ENCODE measurements at regions not wholly inside any gene's neighbourhood (a gene's known extent, or its start where the extent isn't known, plus 50 kb on each side); places are given as distances from the start of the nearest gene placed in this dataset.

DNA sequence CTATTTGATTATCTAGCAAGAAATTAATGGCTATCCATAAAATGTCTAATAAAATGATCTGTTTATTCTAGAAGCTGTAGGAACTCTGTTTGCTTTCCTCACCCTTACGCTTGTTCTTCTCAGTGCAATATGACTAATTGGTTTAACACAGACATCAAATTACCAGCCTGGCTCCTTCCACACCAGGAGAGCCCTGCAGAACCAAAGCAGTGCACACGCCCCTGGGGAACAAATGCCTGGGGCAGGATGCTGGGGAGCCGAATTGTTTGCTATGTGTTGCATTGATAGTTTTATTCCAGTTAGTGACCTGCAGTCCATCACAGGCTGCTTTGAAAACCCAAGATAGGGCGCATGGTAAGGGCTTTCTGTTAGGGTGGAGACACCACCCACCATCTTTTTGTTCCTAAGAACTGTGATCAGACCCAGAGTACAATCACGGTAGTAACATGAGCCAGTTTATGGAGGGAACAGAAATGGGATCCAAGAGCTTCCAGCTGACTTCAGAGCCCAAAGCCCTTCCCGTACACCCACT, 126.4 kb upstream of the CD93 start:
- Histone ChIP-seq H2BK5ac (ENCODE audit: low read depth, low read length, poor library complexity, severe bottlenecking) (no peak overlapping the region), H3K27me3 (ENCODE audit: control insufficient read depth, insufficient read depth, low read length) (peaks cover 36% of the 10 kb centered on the region), H3K4me2 (ENCODE audit: low read depth, low read length) (no peak overlapping the region), H3K4me3 (ENCODE audit: insufficient read depth, low read depth, low read length) (no peak overlapping the region), H2BK15ac (ENCODE audit: low read depth, low read length) (no peak overlapping the region), H3K4ac (ENCODE audit: low read depth, low read length) (no peak overlapping the region), H3K9ac (ENCODE audit: low read depth, low read length) (no peak overlapping the region), H2BK20ac (ENCODE audit: low read depth, low read length) (no peak overlapping the region), H4K91ac (ENCODE audit: insufficient read depth, low read depth, low read length) (no peak overlapping the region), H4K20me1 (ENCODE audit: insufficient read depth, low read length) (no peaks in the 10 kb centered on the region), H3K27ac (ENCODE audit: insufficient read depth, low read length) (no peak overlapping the region), H3K18ac (ENCODE audit: low read depth, low read length) (no peak overlapping the region), H2AK5ac (ENCODE audit: low read depth, low read length) (no peak overlapping the region), H2AK9ac (replicated peaks; ENCODE audit: low read depth, low read length, poor library complexity) (no peak overlapping the region), H3K9me3 (ENCODE audit: control insufficient read depth, insufficient read depth, low read length) (no peaks in the 10 kb centered on the region), H3K56ac (ENCODE audit: extremely low read depth, insufficient read depth, low read length) (no peak overlapping the region), H2AFZ (replicated peaks; ENCODE audit: low read length, poor library complexity) (no peak overlapping the region), H3K36me3 (ENCODE audit: control insufficient read depth, insufficient read depth, low read length) (no peaks in the 10 kb centered on the region), H3K9me1 (ENCODE audit: insufficient read depth, low read length) (no peaks in the 10 kb centered on the region), H4K5ac (ENCODE audit: low read depth, low read length) (no peak overlapping the region), H3K14ac (replicated peaks; ENCODE audit: low read depth, low read length) (no peak overlapping the region), H2BK120ac (ENCODE audit: low read depth, low read length) (no peak overlapping the region), H3K79me1 (ENCODE audit: low read depth in 1 of 2, low read length in 2 of 2) (no peaks in the 10 kb centered on the region), H4K8ac (ENCODE audit: low read depth in 2 of 2, low read length in 2 of 2) (no peak overlapping the region), H3K4me1 (ENCODE audit: control insufficient read depth, insufficient read depth, low read length) (no peaks in the 10 kb centered on the region), H3K23ac (ENCODE audit: low read depth, low read length) (no peak overlapping the region)
- CTCF ChIA-PET = interaction anchor here (0.7 kb wide), 1 partner anchor 521 kb away, joined by 4 read pairs; no protein-coding TSS in a partner anchor
- no peak for ATAC-seq (ENCODE audit: low read depth)
- no TSS peak for BruUV-seq (replicated peaks)
- DNase-seq = no peak
- in situ Hi-C loops (cut with MboI; ENCODE audit: low sequenced_read_pairs) = no loop called here
- WGBS, 2 experiments (ENCODE audit: extremely low coverage in 2 of 2, insufficient read length in 1 of 2) = no CpG with 5 or more reads among the region's 6 CpGs
- intact Hi-C loops (cut with micrococcal nuclease) = no loop called here
- TF ChIP-seq MXI1 (IDR thresholded peaks at IDR 0.05; ENCODE audit: borderline replicate concordance, low read depth, low read length) (no peak), NFE2L2 (IDR thresholded peaks at IDR 0.05; ENCODE audit: low read depth, low read length) (no peak), RAD21 (IDR thresholded peaks at IDR 0.05; ENCODE audit: low read length) (no peak), MAFK (IDR thresholded peaks at IDR 0.05; ENCODE audit: low read depth, low read length) (no peak), POLR2A (IDR thresholded peaks at IDR 0.05; ENCODE audit: low read depth, low read length) (no peak), RCOR1 (IDR thresholded peaks at IDR 0.05; ENCODE audit: insufficient replicate concordance, low read length) (no peak), RFX5 (IDR thresholded peaks at IDR 0.05; ENCODE audit: low read depth, low read length) (no peak), CHD1 (IDR thresholded peaks at IDR 0.05; ENCODE audit: low read depth, low read length) (no peak), FOS (IDR thresholded peaks at IDR 0.05; ENCODE audit: low read depth, low read length) (no peak), MAZ (IDR thresholded peaks at IDR 0.05; ENCODE audit: borderline replicate concordance, low read depth, low read length) (no peak), CEBPB (IDR thresholded peaks at IDR 0.05; ENCODE audit: low read depth, low read length) (no peak), BHLHE40 (IDR thresholded peaks at IDR 0.05; ENCODE audit: low read depth, low read length) (no peak), SMC3 (IDR thresholded peaks at IDR 0.05; ENCODE audit: low read depth, low read length) (no peak)
- TF ChIP-seq, protein P1, sequence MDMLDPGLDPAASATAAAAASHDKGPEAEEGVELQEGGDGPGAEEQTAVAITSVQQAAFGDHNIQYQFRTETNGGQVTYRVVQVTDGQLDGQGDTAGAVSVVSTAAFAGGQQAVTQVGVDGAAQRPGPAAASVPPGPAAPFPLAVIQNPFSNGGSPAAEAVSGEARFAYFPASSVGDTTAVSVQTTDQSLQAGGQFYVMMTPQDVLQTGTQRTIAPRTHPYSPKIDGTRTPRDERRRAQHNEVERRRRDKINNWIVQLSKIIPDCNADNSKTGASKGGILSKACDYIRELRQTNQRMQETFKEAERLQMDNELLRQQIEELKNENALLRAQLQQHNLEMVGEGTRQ (IDR thresholded peaks at IDR 0.05; ENCODE audit: low read depth, low read length) = no peak
- TF ChIP-seq, protein P2, sequence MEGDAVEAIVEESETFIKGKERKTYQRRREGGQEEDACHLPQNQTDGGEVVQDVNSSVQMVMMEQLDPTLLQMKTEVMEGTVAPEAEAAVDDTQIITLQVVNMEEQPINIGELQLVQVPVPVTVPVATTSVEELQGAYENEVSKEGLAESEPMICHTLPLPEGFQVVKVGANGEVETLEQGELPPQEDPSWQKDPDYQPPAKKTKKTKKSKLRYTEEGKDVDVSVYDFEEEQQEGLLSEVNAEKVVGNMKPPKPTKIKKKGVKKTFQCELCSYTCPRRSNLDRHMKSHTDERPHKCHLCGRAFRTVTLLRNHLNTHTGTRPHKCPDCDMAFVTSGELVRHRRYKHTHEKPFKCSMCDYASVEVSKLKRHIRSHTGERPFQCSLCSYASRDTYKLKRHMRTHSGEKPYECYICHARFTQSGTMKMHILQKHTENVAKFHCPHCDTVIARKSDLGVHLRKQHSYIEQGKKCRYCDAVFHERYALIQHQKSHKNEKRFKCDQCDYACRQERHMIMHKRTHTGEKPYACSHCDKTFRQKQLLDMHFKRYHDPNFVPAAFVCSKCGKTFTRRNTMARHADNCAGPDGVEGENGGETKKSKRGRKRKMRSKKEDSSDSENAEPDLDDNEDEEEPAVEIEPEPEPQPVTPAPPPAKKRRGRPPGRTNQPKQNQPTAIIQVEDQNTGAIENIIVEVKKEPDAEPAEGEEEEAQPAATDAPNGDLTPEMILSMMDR (conservative IDR thresholded peaks at IDR 0.05; ENCODE audit: low read depth, low read length) = no peak
- TF ChIP-seq, protein P3, sequence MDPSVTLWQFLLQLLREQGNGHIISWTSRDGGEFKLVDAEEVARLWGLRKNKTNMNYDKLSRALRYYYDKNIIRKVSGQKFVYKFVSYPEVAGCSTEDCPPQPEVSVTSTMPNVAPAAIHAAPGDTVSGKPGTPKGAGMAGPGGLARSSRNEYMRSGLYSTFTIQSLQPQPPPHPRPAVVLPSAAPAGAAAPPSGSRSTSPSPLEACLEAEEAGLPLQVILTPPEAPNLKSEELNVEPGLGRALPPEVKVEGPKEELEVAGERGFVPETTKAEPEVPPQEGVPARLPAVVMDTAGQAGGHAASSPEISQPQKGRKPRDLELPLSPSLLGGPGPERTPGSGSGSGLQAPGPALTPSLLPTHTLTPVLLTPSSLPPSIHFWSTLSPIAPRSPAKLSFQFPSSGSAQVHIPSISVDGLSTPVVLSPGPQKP (IDR thresholded peaks at IDR 0.05; ENCODE audit: borderline replicate concordance, low read depth, low read length) = no peak
- POLR2A ChIA-PET (ENCODE audit: unreplicated experiment) = no interaction called here
- dilution Hi-C loops (cut with HindIII; ENCODE audit: low sequenced_read_pairs, unreplicated experiment) = no loop called here
